GM18508 (cell line): ENCODE measurements at regions not wholly inside any gene's neighbourhood (a gene's known extent, or its start where the extent isn't known, plus 50 kb on each side); places are given as distances from the start of the nearest gene placed in this dataset.
"Not testable (repeated sequence)": the region's sequence is repeated elsewhere in the genome, so short reads cannot be mapped to it uniquely, and the experiment has no call there.

Experiments
- ATAC-seq: cut with Tn5 transposase; IDR thresholded peaks from one replicate; pipeline ENCODE4 v1.9.1; 2021; ENCODE audit warnings: moderate number of reproducible peaks; ENCODE audit not compliant: insufficient read depth, unreplicated experiment

DNA sequence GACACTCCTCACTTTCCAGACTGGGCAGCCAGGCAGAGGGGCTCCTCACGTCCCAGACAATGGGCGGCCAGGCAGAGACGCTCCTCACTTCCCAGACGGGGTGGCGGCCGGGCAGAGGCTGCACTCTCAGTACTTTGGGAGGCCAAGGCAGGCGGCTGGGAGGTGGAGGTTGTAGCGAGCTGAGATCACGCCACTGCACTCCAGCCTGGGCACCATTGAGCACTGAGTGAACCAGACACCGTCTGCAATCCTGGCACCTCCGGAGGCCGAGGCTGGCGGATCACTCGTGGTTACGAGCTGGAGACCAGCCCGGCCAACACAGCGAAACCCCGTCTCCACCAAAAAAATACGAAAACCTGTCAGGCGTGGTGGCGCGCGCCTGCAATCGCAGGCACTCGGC lies 134.1 kb upstream of the BOD1L1 start:
- ATAC-seq: not testable (repeated sequence)

GRCh38 chr4:13762130-13762529 lies 134.6 kb upstream of the BOD1L1 start:
- no peak for ATAC-seq

- no peak for ATAC-seq
Measured at GRCh38 chr4:13763707-13764106, 136.2 kb upstream of the BOD1L1 start.

GRCh38 chr4:13765539-13765938 lies 138.0 kb upstream of the BOD1L1 start:
- ATAC-seq: no peak

GRCh38 chr4:13766761-13767540 lies 139.4 kb upstream of the BOD1L1 start:
- ATAC-seq: no peak

GRCh38 chr4:13777341-13777740 lies 149.8 kb upstream of the BOD1L1 start:
- ATAC-seq: no peak

DNA sequence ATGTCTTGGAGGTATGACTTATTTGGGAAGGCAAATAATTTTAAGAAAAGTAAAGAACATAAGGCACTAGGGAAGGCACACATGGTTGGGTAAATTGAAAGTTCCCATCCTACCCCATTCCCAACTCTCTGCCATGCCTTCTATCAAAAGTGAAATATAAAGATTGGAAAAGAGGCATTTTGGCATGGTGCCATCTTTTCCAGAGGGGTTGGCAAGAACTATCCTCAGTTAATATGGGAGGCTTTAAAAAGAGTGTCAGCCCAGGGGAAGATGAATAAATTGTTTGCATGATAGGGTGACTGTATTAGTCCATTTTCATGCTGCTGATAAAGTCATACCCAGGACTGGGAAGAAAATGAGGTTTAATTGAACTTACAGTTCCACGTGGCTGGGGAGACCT lies 150.8 kb upstream of the BOD1L1 start:
- ATAC-seq: no peak

GRCh38 chr4:13782231-13782630 lies 154.7 kb upstream of the BOD1L1 start:
- no peak for ATAC-seq

DNA sequence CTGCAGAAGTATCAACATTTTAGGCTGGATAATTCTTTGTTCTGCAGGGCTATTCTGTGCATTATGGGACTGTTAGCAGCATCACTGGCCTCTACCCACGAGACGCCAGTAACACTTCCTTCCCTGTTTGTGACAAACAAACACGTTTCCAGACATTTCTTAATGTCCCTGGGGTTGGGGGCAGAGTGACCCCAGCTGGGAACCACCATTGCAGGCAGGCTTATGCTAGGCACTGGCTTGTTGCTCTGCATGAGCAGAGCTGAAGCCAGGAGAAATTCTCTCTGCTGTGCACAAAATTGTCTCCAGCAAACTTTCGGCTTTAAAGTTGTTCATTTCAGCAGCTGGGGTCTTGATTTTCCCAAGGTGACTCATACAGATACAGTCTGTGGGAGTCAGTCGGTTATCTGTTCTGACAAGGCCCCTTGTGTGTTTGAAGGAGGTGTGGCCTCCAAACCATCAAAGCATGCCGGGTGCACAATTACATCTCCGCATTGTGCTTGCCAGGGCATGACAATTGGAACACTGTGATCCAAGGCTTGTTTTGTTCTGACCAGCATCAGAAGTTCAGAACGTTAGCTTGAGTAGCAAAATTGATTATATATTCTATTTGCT lies 156.4 kb upstream of the BOD1L1 start:
- ATAC-seq: no peak

GRCh38 chr4:13793020-13793710 lies 165.6 kb upstream of the BOD1L1 start:
- no peak for ATAC-seq

- no peak for ATAC-seq
Measured at GRCh38 chr4:13794819-13795565, 167.5 kb upstream of the BOD1L1 start.

DNA sequence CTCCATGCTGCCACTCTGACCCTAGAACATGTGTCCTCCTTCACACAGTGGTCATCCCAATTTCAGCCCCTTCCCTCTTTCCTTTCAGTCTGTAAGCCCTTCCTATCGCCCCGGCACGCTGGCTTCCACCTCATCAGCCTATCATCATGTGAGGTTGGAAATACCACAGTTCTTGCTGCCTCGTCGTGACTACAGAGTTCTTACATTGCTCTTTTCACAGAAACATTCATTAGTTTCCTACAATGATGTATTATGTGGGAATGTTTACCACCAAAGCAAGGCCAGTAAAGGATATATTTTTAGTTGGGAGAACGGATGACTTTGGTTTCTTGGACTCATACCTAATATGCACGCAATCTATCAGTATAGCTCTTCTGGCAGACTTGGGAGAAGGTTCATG lies 169.5 kb upstream of the BOD1L1 start:
- ATAC-seq: no peak

GRCh38 chr4:13815231-13815630 lies 187.7 kb upstream of the BOD1L1 start:
- no peak for ATAC-seq

DNA sequence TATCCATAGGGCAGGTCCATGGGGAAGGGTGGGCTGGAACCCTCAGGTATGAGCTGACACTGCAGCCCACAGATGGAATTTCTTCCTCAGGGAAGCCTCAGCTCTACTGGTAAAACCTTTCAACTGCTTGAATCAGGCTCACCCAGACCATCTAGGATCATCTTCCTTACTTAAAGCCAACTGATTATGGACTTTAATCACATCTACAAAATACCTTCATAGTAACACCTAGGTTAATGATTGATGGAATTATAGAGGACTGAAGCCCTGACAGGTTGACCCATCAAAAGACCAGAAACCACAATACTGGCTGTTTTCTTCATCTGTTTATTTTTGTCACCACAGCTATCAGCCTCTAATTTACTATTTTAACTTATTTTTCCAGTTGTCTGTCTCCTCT lies 188.9 kb upstream of the BOD1L1 start:
- no peak for ATAC-seq

- ATAC-seq: no peak
Measured at GRCh38 chr4:13821522-13821921, 194.0 kb upstream of the BOD1L1 start.

DNA sequence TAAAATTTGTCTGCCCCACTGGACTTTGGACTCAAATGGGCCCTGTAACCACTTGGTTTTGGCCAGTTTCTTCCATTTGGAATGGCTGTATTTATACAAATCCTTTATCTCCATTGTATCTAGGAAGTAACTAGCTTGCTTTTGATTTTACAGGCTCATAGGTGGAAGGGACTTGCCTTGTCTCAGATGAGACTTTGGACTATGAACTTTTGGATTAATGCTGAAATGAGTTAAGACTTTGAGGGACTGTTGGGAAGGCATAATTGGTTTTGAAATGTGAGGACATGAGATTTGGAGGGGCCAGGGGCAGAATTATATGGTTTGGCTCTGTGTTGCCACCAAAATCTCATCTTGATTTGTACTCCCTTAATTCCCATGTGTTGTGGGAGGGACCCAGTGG lies 198.3 kb upstream of the BOD1L1 start:
- not testable (repeated sequence) for ATAC-seq

GRCh38 chr4:13829457-13829856 lies 201.9 kb upstream of the BOD1L1 start:
- no peak for ATAC-seq

GRCh38 chr4:13830449-13830848 lies 202.9 kb upstream of the BOD1L1 start:
- ATAC-seq: no peak

DNA sequence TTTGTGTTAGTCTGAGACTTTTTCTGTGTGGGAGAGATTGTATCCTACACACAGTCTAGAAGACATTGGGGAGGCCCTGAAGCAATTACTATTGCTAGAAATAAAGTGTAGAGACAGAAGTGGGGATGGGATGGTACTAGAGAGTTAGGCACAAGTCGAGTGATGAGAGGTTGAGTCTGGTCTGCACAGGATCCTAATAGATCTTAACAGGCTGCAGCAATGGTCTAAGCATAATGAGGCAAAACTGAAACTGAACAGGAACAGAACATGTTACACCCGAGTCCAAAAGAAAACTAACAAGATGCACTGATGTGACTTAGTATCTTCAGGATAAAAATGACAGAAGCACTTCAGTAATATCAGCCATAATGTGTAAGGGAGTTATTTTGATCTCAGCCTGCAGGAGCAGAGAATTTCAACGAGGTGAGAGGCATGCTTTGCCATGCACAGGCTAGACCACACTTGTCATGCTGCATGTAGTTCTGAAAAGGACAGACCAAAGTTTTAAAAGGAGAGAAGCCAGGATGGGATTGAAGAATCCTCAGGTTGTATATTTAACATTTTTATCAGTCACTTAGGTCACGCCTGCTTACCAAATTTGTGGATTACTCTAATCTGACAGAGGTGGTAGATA lies 205.8 kb upstream of the BOD1L1 start:
- ATAC-seq: no peak
